Stomach (tissue), 4 donors: ENCODE measurements at regions not wholly inside any gene's neighbourhood (a gene's known extent, or its start where the extent isn't known, plus 50 kb on each side); places are given as distances from the start of the nearest gene placed in this dataset.

ENCODE experiments used
- EP300 ChIP-seq: sonication (generic); formaldehyde crosslinking; IDR thresholded peaks from one replicate; pipeline ENCODE4 v1.6.1; 2017; ENCODE audit warnings: antibody characterized with exemption
- POLR2A ChIP-seq, 4 donors: fragments of 450-650 bp; IDR thresholded peaks; one replicate each; pipeline ENCODE4 v1.6.1; 2016; ENCODE audit warnings: antibody characterized with exemption in 4 of 4, control low read depth in 2 of 4, mild to moderate bottlenecking in 1 of 4, moderate library complexity in 1 of 4
- POLR2AphosphoS5 ChIP-seq, 3 donors: sonication (generic); formaldehyde crosslinking; IDR thresholded peaks; one replicate each; pipeline ENCODE4 v1.6.1; 2016; ENCODE audit warnings: antibody characterized with exemption in 3 of 3
- TF ChIP-seq, protein P1 (sequence below), 7 experiments: fragments of 450-650 bp in 4 of 7; fragments of 200-600 bp in 3 of 7; sonication (generic) in 3 of 7; IDR thresholded peaks; one replicate each; pipeline ENCODE4 v1.5.1; 2016 to 2019; ENCODE audit warnings: antibody characterized with exemption in 7 of 7, control low read depth in 2 of 7, mild to moderate bottlenecking in 1 of 7

DNA sequence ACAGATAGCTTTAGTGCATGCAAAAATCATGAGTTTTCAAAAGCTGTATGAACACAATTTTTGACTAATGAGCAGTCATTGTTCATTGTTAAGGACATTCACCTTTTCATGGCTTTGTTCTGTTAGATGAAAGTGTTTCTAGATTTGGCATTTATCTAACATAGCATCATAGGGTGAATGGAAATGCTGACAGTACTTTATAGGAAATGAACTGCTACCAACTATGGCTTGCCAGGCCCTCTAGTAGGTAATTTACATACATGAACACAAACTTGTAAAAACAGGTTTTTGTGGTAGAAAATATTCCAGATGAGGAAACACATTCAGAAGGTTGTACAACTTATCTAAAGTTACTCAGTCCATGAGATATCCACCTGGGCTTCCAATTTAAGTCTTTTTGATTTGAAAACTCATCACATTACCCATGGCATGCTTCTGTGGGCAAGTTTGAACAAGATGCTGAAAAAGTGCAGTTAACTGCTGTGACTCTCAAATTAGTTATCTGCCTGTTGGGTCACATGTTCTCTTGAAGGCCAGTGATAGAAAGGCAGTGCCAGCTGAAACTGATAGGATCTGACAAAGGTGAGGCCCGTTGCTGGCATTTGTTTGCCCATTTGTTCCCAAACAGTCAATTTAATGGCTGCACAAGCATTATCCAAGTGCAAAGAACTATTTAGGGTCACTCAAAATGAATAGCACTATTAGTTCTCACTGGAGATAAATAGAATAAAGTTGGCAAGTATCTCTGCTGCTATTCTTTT lies 399.1 kb downstream of the MAN2A1 start:
- TF ChIP-seq POLR2A (IDR thresholded peaks at IDR 0.05) (no peak), EP300 (no peak), POLR2AphosphoS5 (IDR thresholded peaks at IDR 0.05) (no peak)
- TF ChIP-seq, protein P1, sequence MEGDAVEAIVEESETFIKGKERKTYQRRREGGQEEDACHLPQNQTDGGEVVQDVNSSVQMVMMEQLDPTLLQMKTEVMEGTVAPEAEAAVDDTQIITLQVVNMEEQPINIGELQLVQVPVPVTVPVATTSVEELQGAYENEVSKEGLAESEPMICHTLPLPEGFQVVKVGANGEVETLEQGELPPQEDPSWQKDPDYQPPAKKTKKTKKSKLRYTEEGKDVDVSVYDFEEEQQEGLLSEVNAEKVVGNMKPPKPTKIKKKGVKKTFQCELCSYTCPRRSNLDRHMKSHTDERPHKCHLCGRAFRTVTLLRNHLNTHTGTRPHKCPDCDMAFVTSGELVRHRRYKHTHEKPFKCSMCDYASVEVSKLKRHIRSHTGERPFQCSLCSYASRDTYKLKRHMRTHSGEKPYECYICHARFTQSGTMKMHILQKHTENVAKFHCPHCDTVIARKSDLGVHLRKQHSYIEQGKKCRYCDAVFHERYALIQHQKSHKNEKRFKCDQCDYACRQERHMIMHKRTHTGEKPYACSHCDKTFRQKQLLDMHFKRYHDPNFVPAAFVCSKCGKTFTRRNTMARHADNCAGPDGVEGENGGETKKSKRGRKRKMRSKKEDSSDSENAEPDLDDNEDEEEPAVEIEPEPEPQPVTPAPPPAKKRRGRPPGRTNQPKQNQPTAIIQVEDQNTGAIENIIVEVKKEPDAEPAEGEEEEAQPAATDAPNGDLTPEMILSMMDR (IDR thresholded peaks at IDR 0.05), result no peak
